Uterus (tissue), 2 donors: ENCODE measurements at regions not wholly inside any gene's neighbourhood (a gene's known extent, or its start where the extent isn't known, plus 50 kb on each side); places are given as distances from the start of the nearest gene placed in this dataset.

Source experiments
- POLR2A ChIP-seq, 2 donors: fragments of 450-650 bp; IDR thresholded peaks; one replicate each; pipeline ENCODE4 v1.6.1; 2016; ENCODE audit warnings: antibody characterized with exemption in 2 of 2, mild to moderate bottlenecking in 1 of 2, moderate library complexity in 1 of 2
- TF ChIP-seq, protein P1 (sequence below), 4 experiments: fragments of 200-600 bp in 2 of 4; fragments of 450-650 bp in 2 of 4; sonication (generic) in 2 of 4; IDR thresholded peaks; one replicate each; pipeline ENCODE4 v1.5.1; 2016 to 2019; ENCODE audit warnings: antibody characterized with exemption in 4 of 4, mild to moderate bottlenecking in 2 of 4, moderate library complexity in 1 of 4

- TF ChIP-seq, protein P1, sequence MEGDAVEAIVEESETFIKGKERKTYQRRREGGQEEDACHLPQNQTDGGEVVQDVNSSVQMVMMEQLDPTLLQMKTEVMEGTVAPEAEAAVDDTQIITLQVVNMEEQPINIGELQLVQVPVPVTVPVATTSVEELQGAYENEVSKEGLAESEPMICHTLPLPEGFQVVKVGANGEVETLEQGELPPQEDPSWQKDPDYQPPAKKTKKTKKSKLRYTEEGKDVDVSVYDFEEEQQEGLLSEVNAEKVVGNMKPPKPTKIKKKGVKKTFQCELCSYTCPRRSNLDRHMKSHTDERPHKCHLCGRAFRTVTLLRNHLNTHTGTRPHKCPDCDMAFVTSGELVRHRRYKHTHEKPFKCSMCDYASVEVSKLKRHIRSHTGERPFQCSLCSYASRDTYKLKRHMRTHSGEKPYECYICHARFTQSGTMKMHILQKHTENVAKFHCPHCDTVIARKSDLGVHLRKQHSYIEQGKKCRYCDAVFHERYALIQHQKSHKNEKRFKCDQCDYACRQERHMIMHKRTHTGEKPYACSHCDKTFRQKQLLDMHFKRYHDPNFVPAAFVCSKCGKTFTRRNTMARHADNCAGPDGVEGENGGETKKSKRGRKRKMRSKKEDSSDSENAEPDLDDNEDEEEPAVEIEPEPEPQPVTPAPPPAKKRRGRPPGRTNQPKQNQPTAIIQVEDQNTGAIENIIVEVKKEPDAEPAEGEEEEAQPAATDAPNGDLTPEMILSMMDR (IDR thresholded peaks at IDR 0.05): no peak
- TF ChIP-seq POLR2A (IDR thresholded peaks at IDR 0.05): no peak
These were observed 809.3 kb downstream of the C4orf33 start for GRCh38 chr4:129905256-129905655.
